Activated CD4-positive, alpha-beta T cell treated with anti-CD3 and anti-CD28 coated beads for 4 hours (primary cell): ENCODE measurements at regions not wholly inside any gene's neighbourhood (a gene's known extent, or its start where the extent isn't known, plus 50 kb on each side); places are given as distances from the start of the nearest gene placed in this dataset.
A peak's percentile ranks its signal among the peaks of the same experiment; 100 is the strongest.
"Not testable (repeated sequence)": the region's sequence is repeated elsewhere in the genome, so short reads cannot be mapped to it uniquely, and the experiment has no call there.

Source experiments
- DNase-seq, 2 donors: peaks; one replicate each; pipeline ENCODE4 v3.0.0-alpha.2; 2020

DNA sequence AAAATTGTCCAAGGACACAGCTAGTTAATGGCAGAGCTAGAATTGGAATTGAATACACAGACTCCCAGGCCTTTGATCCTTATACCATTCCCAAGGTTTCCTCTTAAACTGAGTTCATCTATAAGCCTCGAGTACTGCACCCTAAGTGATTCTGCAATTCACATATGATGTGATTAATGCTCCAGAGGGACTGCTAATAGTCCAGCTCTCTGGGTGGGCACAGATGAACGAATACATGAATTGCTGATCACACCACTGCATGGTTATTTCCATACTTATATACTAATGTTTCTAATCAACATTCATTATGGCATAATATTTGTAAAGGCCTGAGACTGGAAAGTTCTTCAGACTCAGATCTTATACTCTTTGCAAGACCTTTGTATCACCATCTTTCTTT lies 101.8 kb downstream of the NUFIP1 start:
- no peak for DNase-seq

GRCh38 chr13:44884076-44884729 lies 105.1 kb downstream of the NUFIP1 start:
- DNase-seq = no peak

- peak in 1 of 2 donors; percentile 5 for DNase-seq
These were observed 109.7 kb downstream of the NUFIP1 start for GRCh38 chr13:44879452-44880058.

GRCh38 chr13:44876782-44877324 lies 112.4 kb downstream of the NUFIP1 start:
- no peak for DNase-seq

DNA sequence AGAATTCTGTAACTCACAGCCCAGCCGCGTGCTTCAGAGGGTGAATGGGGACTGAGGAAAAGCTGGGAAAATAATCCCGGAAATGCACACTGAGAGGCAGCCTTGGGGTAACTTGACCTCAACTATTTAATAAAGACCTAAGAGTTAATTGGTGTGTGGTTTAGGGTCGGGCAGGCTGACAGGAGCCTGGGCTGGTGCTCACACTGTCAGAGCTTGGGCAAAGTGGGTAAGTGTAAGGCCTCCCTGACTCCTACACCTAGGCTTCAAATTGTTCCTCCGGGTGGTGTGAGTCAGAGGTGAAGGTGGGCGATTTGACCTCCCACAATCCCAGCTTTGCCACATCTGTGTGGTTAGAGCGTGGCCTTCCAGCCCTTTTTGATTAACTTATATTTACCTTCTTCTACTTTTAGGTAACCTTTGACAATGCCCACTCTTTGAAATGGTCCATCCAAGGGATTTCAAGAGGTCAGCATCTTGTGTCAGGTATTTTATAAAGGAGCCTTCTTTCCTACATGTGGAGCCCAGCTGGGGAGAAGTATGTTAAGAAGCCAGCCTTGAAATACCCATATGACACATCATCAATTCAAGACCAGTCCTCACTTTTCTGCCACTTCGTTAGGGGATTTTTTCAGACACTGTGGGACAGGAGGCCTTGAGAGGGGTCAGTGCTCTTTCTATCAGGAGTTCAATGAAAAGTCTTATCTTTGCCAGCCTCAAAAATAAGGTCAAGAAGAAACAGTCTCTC lies 114.2 kb downstream of the NUFIP1 start:
- DNase-seq = no peak

DNA sequence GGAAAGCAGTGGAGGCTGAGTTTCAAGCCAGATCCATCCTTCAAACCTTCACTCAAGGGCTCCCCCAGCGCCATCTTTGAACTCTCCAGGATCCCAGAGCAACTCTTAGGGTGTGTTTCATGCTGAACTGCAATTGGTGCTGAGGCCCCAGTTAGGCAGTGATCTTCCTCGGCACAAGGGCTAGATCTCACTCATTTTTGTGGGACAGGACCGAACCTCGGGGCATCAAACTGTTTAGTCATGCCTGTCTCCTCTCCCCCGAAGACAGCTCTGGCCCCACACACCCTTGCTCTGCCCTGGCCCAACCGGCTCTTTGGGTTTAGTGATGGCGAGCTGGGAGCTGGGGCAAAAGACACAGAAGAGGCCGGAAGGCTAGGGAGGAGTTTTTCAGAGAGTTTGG lies 115.1 kb downstream of the NUFIP1 start:
- DNase-seq = no peak

DNA sequence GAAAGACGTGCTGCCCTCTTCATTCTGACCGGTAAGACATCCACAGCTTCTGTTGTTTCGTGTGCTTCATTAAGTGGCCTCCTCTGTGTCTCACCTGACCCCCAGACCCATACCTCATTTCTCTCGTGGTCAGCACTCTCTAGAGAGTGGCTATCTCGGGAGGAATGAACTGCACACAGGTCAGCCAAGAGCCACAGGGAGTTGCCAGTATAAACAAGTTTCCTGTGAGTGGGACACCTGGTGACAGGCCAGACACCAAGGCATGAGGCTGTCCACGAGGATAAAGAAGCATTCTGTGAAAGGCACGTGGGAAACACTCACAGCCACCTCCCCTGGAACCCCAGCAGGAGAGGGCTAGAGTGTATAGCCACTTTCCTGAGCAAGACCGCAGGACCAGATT lies 115.8 kb downstream of the NUFIP1 start:
- no peak for DNase-seq

DNA sequence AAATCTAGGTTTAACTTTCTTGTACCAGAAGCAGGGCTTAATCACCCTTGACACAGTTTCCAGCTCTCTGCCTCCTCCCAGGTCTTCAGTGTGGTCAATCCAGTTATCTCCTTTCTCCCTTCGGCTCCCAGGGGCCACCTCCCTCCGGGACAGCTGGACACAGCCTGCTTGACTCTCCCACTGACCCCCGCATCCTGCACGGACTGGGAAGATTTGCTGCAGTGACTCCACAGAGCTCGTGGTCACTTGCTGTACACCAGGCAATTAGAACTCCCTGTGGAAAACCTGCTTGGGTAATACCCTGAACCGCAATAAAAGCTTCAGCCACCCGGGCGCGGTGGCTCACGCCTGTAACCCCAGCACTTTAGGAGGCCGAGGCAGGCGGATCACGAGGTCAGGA lies 116.5 kb downstream of the NUFIP1 start:
- DNase-seq = no peak

DNA sequence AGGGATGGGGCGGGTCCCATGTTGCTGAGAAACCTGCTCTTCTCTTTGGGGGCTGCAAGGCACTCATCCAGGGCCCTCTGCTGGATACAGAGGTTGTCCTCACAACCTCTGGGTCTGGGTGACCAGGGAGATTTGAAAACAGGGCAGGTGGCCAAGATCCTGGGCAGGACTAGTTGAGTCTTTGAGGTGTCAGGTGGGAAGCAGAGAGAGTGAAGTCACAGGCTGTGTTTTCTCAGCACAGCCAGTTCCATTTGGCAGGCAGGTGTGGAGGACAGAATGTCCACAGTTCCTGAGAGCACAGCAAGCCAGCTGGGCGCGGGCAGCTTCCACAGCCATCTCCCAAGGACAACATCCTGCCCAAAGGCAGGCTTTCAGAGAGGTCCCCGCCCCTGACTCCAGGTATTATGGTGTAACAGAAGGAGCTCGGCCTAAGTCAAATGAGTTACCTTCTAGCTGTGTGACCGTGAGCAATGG lies 118.8 kb downstream of the NUFIP1 start:
- DNase-seq = no peak

GRCh38 chr13:44869167-44869566 lies 120.1 kb downstream of the NUFIP1 start:
- no peak for DNase-seq

GRCh38 chr13:44868397-44868796 lies 120.9 kb downstream of the NUFIP1 start:
- no peak for DNase-seq

GRCh38 chr13:44867825-44868224 lies 121.4 kb downstream of the NUFIP1 start:
- DNase-seq = no peak

DNA sequence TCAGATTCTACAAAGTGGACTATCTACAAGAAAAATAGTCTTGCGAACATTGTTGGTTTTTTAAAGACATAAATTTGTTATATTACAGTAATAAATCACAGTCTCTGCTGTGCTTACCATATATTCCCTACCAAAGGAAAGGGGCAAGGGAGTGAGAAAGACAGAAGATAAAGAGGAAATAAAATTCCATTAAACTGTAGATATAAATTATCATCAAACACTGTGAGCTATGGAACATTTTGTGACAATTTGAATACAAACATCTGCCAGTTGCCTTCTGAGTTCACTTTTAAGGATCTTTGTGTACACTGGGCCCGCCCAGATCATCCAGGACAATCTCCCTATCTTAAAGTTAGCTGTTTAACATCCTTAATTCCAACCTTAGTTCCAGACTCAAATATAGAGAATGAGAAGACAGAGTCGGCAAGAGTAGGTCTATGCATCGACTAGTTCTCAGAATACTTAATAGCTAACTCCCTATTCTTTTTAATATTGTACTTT lies 122.8 kb downstream of the NUFIP1 start:
- DNase-seq = no peak

DNA sequence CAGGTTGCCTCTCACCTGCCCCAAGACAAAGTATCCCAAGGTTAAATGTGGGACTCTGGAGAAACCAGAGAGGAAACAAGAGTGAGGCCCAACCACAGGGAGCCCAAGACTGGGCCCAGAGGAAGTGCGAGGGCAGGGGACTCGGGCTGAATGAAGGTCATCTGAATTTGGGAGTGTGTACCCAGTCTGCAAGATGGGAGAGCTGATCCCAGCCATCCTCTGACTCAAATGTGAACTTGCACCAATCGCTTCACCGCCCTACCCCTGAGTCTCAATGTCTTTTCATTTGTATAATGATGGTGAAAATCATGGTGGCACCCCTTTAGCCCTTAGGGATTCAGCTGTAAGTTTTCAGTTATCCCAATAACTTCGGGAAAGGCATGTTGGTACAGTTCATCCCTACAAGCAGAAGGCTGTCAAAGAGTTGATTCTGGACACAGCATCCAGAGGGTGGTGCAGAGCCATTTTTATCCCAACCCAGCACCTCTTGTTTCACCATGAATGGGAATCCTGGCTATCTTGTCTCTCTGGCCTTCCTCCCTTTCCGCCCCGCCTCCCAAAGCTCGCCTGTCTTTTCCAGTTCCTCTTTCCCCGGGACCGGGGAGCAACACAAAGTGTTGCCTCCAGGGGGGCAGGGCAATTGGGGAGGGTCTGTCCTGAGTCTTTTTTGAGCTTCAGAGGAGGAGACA lies 123.4 kb downstream of the NUFIP1 start:
- DNase-seq = no peak

DNA sequence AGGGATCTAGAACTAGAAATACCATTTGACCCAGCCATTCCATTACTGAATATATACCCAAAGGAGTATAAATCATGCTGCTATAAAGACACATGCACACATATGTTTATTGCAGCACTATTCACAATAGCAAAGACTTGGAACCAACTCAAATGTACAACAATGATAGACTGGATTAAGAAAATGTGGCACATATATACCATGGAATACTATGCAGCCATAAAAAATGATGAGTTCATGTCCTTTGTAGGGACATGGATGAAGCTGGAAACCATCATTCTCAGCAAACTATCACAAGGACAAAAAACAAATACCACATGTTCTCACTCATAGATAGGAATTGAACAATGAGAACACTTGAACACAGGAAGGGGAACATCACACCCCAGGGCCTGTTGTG lies 125.6 kb downstream of the NUFIP1 start:
- DNase-seq = not testable (repeated sequence)

DNA sequence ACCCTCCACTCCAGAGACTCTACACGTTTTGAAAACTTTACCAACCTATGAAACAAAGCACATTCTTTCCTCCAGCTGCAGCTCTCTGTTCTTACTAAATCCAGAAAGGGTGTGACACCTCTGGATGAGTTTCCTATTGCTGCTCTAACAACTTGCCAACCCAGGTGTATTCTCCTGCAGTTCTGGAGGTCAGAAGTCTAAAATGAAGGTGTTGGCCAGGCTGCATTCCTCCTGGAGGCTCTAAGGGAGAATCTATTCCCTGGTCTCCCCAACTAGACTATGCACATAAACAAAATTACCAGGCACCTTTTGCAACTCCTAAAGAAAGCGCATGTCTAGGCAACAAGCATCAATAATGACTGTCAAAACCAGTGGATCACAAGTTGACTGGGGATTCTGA lies 128.8 kb downstream of the NUFIP1 start:
- DNase-seq = no peak

DNA sequence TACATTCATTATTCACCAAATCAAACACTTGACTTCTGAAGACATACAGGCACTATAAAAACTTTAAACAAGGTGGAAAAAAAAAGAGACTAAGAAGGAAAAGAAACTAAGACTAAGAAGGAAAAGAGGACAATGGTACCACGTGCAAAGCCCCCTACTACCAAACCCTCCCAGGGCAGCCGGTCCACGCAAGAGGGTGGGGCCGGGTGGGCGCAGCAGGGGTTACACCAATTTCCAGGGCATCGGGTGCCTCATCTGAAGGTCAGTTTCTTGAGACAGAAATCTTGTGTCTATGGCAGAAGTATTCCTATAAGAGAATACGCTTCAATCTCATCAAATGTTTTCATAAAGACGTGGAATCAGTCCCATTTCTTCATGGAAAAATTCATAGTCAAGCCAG lies 131.5 kb downstream of the NUFIP1 start:
- DNase-seq = no peak

GRCh38 chr13:44857061-44857460 lies 132.2 kb downstream of the NUFIP1 start:
- DNase-seq = no peak

DNA sequence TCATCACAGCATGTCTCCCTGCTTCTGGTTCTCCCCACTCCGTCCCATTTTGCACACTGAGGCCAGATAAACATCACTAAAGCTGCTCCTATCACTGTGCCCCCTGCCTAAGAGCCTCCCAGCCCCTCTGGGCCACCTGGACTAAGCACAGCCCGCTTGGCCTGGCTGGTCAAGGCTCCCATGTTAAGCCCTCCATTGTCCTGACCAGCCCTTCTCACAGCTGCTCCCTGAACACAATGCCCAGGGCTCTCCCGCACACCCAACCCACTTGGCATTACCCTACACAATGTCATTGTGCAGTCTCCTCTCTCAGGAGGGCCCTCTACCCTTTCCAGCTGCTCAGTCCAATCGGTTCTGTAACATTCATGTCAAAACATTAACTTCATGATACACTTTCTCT lies 133.4 kb downstream of the NUFIP1 start:
- no peak for DNase-seq

GRCh38 chr13:44854313-44855060 lies 134.8 kb downstream of the NUFIP1 start:
- DNase-seq = no peak

DNA sequence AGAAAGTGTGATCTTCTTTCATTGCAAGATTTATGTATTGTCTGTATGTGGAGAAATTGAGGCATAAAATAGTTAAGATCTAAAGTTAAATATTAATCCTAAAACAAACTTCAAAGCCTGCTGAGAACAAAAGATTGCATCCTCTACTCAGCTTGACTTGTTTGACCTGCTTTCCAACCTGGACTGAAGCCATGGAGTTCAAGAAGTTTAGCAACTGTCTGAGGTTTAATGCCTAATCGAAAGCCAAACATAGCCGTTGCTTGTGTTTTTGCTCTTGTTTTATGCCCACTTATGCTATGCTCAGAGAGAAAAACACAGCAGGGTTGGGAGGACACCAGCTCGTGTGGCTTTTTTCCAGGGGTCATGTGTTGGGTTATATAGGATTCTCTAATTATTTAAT lies 135.6 kb downstream of the NUFIP1 start:
- no peak for DNase-seq
